NCI-H1048 (cell line): ENCODE measurements at regions not wholly inside any gene's neighbourhood (a gene's known extent, or its start where the extent isn't known, plus 50 kb on each side); places are given as distances from the start of the nearest gene placed in this dataset.

ENCODE experiments used
- DNase-seq: peaks from one replicate; lab custom pipeline; 2025; lab: John Stamatoyannopoulos, UW

- no peak for DNase-seq
Observed at GRCh38 chr14:38512236-38512635, 256.3 kb upstream of the CLEC14A start.

- no peak for DNase-seq
Observed at GRCh38 chr14:38507299-38507698, 251.4 kb upstream of the CLEC14A start.

- DNase-seq, result no peak
Observed at GRCh38 chr14:38505973-38506249, 250.0 kb upstream of the CLEC14A start.

- DNase-seq, result peak; percentile 57
Observed at GRCh38 chr14:38505221-38505972, 249.5 kb upstream of the CLEC14A start.

- DNase-seq, result no peak
Observed at GRCh38 chr14:38504175-38504574, 248.3 kb upstream of the CLEC14A start.

- no peak for DNase-seq
Observed at GRCh38 chr14:38502239-38502638, 246.3 kb upstream of the CLEC14A start.

GRCh38 chr14:38500125-38500524 lies 244.2 kb upstream of the CLEC14A start:
- DNase-seq, result no peak

- DNase-seq, result no peak
Observed at GRCh38 chr14:38496092-38496491, 240.2 kb upstream of the CLEC14A start.

- DNase-seq, result no peak
Observed at GRCh38 chr14:38490273-38490672, 234.4 kb upstream of the CLEC14A start.

- DNase-seq, result no peak
Observed at GRCh38 chr14:38485026-38485425, 229.1 kb upstream of the CLEC14A start.

- DNase-seq, result no peak
Observed at GRCh38 chr14:38481952-38482678, 226.2 kb upstream of the CLEC14A start.

- DNase-seq, result no peak
Observed at GRCh38 chr14:38469156-38469555, 213.3 kb upstream of the CLEC14A start.

- no peak for DNase-seq
Observed at GRCh38 chr14:38442208-38442607, 186.3 kb upstream of the CLEC14A start.

GRCh38 chr14:38432186-38432585 lies 176.3 kb upstream of the CLEC14A start:
- no peak for DNase-seq

- no peak for DNase-seq
Observed at GRCh38 chr14:38431156-38431555, 175.3 kb upstream of the CLEC14A start.

GRCh38 chr14:38430522-38430921 lies 174.6 kb upstream of the CLEC14A start:
- no peak for DNase-seq

GRCh38 chr14:38425324-38425976 lies 169.6 kb upstream of the CLEC14A start:
- no peak for DNase-seq

- DNase-seq, result no peak
Observed at GRCh38 chr14:38420048-38420447, 164.2 kb upstream of the CLEC14A start.

- DNase-seq, result no peak
Observed at GRCh38 chr14:38419579-38419978, 163.7 kb upstream of the CLEC14A start.

- DNase-seq, result no peak
Observed at GRCh38 chr14:38412654-38413053, 156.8 kb upstream of the CLEC14A start.

- DNase-seq, result no peak
Observed at GRCh38 chr14:38410442-38410841, 154.5 kb upstream of the CLEC14A start.

- no peak for DNase-seq
Observed at GRCh38 chr14:38409071-38409705, 153.3 kb upstream of the CLEC14A start.
